OCI-LY3 (cell line): ENCODE measurements at regions not wholly inside any gene's neighbourhood (a gene's known extent, or its start where the extent isn't known, plus 50 kb on each side); places are given as distances from the start of the nearest gene placed in this dataset.

Experiments
- H2AFZ ChIP-seq: fragments of 200-600, 300-600 bp; shearing (Covaris generic); 2 replicates; pipeline ENCODE4 v1.6.0; 2014; ENCODE audit warnings: antibody characterized with exemption, low read depth, low read length
- H3K27ac ChIP-seq: fragments of 200-600, 300-600 bp; sonication (generic); 2 replicates; pipeline ENCODE4 v1.5.1; 2014; ENCODE audit warnings: mild to moderate bottlenecking, low read length, moderate library complexity, mixed read lengths
- H3K27me3 ChIP-seq: fragments of 200-600, 300-600 bp; sonication (generic); 2 replicates; pipeline ENCODE4 v1.6.1; 2014; ENCODE audit warnings: low read depth, low read length, mixed read lengths
- H3K36me3 ChIP-seq: fragments of 200-600, 300-600 bp; sonication (generic); replicated peaks from 2 replicates; pipeline ENCODE3; 2014; ENCODE audit warnings: low read depth, low read length, mixed read lengths
- H3K4me1 ChIP-seq: fragments of 300-600, 200-600 bp; sonication (generic); 2 replicates; pipeline ENCODE4 v1.6.1; 2014; ENCODE audit warnings: low read length, mixed read lengths
- H3K4me2 ChIP-seq: fragments of 200-600, 300-600 bp; sonication (generic); 2 replicates; pipeline ENCODE4 v1.6.1; 2014; ENCODE audit warnings: low read length, mixed read lengths
- H3K4me3 ChIP-seq: fragments of 300-600, 200-600 bp; sonication (generic); 2 replicates; pipeline ENCODE4 v1.5.1; 2014; ENCODE audit warnings: antibody characterized with exemption, mild to moderate bottlenecking, low read length, moderate library complexity
- H3K79me2 ChIP-seq: fragments of 300-600, 200-600 bp; shearing (Covaris generic); 2 replicates; pipeline ENCODE4 v1.6.1; 2014; ENCODE audit warnings: mild to moderate bottlenecking, low read length, mixed read lengths
- H3K9ac ChIP-seq: fragments of 300-600, 200-600 bp; shearing (Covaris generic); 2 replicates; pipeline ENCODE4 v1.6.0; 2014; ENCODE audit warnings: mild to moderate bottlenecking, low read length, moderate library complexity
- H3K9me3 ChIP-seq: fragments of 200-600, 300-600 bp; shearing (Covaris generic); 2 replicates; pipeline ENCODE4 v1.6.1; 2014; ENCODE audit warnings: low read length, mixed read lengths; ENCODE audit not compliant: insufficient read depth
- H4K20me1 ChIP-seq: fragments of 200-600, 300-600 bp; sonication (generic); 2 replicates; pipeline ENCODE4 v1.6.1; 2016; ENCODE audit warnings: low read length, mixed read lengths; ENCODE audit not compliant: insufficient read depth
- EZH2phosphoT487 ChIP-seq: fragments of 200-600 bp; shearing (Covaris generic); IDR thresholded peaks from 2 replicates; pipeline ENCODE4 v1.6.1; 2018; ENCODE audit warnings: antibody characterized with exemption, mixed run types, low read depth
- TF ChIP-seq, protein P1 (sequence below): fragments of 200-600, 300-600 bp; sonication (generic); IDR thresholded peaks from 2 replicates; pipeline ENCODE4 v1.5.1; 2014; ENCODE audit warnings: antibody characterized with exemption, low read length, low read depth

- H3K4me3 ChIP-seq: no peak overlapping the region
- no peak overlapping the region for H3K4me2 ChIP-seq
- H4K20me1 ChIP-seq: no peaks in the 10 kb centered on the region
- H3K27ac ChIP-seq: no peak overlapping the region
- no peaks in the 10 kb centered on the region for H3K79me2 ChIP-seq
- TF ChIP-seq, protein P1, sequence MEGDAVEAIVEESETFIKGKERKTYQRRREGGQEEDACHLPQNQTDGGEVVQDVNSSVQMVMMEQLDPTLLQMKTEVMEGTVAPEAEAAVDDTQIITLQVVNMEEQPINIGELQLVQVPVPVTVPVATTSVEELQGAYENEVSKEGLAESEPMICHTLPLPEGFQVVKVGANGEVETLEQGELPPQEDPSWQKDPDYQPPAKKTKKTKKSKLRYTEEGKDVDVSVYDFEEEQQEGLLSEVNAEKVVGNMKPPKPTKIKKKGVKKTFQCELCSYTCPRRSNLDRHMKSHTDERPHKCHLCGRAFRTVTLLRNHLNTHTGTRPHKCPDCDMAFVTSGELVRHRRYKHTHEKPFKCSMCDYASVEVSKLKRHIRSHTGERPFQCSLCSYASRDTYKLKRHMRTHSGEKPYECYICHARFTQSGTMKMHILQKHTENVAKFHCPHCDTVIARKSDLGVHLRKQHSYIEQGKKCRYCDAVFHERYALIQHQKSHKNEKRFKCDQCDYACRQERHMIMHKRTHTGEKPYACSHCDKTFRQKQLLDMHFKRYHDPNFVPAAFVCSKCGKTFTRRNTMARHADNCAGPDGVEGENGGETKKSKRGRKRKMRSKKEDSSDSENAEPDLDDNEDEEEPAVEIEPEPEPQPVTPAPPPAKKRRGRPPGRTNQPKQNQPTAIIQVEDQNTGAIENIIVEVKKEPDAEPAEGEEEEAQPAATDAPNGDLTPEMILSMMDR: no peak
- no peak for TF ChIP-seq EZH2phosphoT487
- no peaks in the 10 kb centered on the region for H3K27me3 ChIP-seq
- no peak overlapping the region for H3K9ac ChIP-seq
- H2AFZ ChIP-seq: no peak overlapping the region
- no peaks in the 10 kb centered on the region for H3K4me1 ChIP-seq
- H3K36me3 ChIP-seq: no peaks in the 10 kb centered on the region
- no peaks in the 10 kb centered on the region for H3K9me3 ChIP-seq
Observed at GRCh38 chr3:110810356-110810755, 261.3 kb upstream of the NECTIN3 start.

GRCh38 chr3:110811050-110811449 lies 260.6 kb upstream of the NECTIN3 start:
- Histone ChIP-seq H3K4me3 (no peak overlapping the region), H3K9ac (no peak overlapping the region), H4K20me1 (no peaks in the 10 kb centered on the region), H2AFZ (no peak overlapping the region), H3K4me2 (no peak overlapping the region), H3K4me1 (no peaks in the 10 kb centered on the region), H3K79me2 (no peaks in the 10 kb centered on the region), H3K27ac (no peak overlapping the region), H3K27me3 (no peaks in the 10 kb centered on the region), H3K36me3 (no peaks in the 10 kb centered on the region), H3K9me3 (no peaks in the 10 kb centered on the region)
- TF ChIP-seq, protein P1: no peak
- no peak for TF ChIP-seq EZH2phosphoT487

DNA sequence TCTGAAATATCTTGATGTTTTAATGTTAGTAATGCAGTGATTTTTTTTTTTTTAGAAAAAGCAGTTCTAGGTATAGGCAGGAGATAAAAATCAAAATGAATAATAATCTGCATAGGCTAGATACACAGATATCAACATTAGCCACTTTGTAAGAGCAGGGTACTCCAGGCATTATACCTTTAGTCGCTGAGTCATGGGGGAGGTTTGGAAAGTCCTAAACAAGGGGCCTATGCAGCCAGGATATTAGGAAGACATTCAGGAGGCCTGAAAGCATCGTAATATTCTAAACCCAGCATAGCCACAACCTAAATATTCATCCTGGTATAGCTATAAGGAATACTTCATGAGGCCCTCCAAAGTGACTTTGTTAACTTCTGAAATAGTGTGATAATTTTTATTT lies 258.1 kb upstream of the NECTIN3 start:
- H3K9me3 ChIP-seq: no peaks in the 10 kb centered on the region
- H3K4me2 ChIP-seq: no peak overlapping the region
- no peaks in the 10 kb centered on the region for H3K36me3 ChIP-seq
- no peak overlapping the region for H3K27ac ChIP-seq
- H2AFZ ChIP-seq: no peak overlapping the region
- TF ChIP-seq, protein P1: no peak
- no peak for TF ChIP-seq EZH2phosphoT487
- no peaks in the 10 kb centered on the region for H3K27me3 ChIP-seq
- H3K79me2 ChIP-seq: no peaks in the 10 kb centered on the region
- H3K4me3 ChIP-seq: no peak overlapping the region
- no peaks in the 10 kb centered on the region for H3K4me1 ChIP-seq
- no peaks in the 10 kb centered on the region for H4K20me1 ChIP-seq
- no peak overlapping the region for H3K9ac ChIP-seq

GRCh38 chr3:110814170-110815007 lies 257.2 kb upstream of the NECTIN3 start:
- Histone ChIP-seq H2AFZ (no peak overlapping the region), H3K9ac (no peak overlapping the region), H3K79me2 (no peaks in the 10 kb centered on the region), H3K27ac (no peak overlapping the region), H3K4me2 (no peak overlapping the region), H3K36me3 (no peaks in the 10 kb centered on the region), H3K4me1 (no peaks in the 10 kb centered on the region), H4K20me1 (no peaks in the 10 kb centered on the region), H3K27me3 (no peaks in the 10 kb centered on the region), H3K9me3 (no peaks in the 10 kb centered on the region), H3K4me3 (no peak overlapping the region)
- TF ChIP-seq, protein P1: no peak
- TF ChIP-seq EZH2phosphoT487: no peak
